ENCODE measurements at regions not wholly inside any gene's neighbourhood (a gene's known extent, or its start where the extent isn't known, plus 50 kb on each side); places are given as distances from the start of the nearest gene placed in this dataset.

DNA sequence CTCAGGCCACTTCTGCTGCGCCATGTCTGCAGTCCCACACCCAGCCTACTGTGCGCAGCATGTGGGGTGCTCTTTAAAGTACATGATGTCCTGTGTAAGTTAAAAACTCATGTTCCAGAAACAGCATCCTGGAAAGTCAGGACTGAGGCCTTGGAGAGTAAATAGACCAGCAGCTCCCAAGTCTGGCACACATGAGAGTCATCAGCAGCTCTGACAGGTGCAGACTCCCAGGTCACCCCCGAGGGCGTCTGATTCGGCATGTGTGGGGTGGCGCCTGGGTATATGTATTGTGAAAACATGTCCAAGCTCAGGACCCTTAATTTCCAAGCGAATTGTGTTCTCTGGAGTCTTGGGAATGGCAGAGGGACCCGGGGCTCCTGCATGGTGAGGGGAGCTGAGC is 120.1 kb upstream of the RUNX3 start:
- DNase-seq (ENCODE audit: low read depth): no peak
- TF ChIP-seq CTCF (IDR thresholded peaks at IDR 0.05; ENCODE audit: insufficient read depth, low read depth, low read length, missing control alignments): no peak
- no peak overlapping the region for H3K4me3 ChIP-seq (ENCODE audit: low read length)

GRCh38 chr1:25049190-25049589 is 119.1 kb upstream of the RUNX3 start:
- TF ChIP-seq CTCF (IDR thresholded peaks at IDR 0.05; ENCODE audit: insufficient read depth, low read depth, low read length, missing control alignments): no peak
- DNase-seq (ENCODE audit: low read depth): no peak
- H3K4me3 ChIP-seq (ENCODE audit: low read length): no peak overlapping the region

GRCh38 chr1:25048728-25049127 is 118.7 kb upstream of the RUNX3 start:
- no peak for TF ChIP-seq CTCF (IDR thresholded peaks at IDR 0.05; ENCODE audit: insufficient read depth, low read depth, low read length, missing control alignments)
- DNase-seq (ENCODE audit: low read depth): no peak
- H3K4me3 ChIP-seq (ENCODE audit: low read length): no peak overlapping the region

DNA sequence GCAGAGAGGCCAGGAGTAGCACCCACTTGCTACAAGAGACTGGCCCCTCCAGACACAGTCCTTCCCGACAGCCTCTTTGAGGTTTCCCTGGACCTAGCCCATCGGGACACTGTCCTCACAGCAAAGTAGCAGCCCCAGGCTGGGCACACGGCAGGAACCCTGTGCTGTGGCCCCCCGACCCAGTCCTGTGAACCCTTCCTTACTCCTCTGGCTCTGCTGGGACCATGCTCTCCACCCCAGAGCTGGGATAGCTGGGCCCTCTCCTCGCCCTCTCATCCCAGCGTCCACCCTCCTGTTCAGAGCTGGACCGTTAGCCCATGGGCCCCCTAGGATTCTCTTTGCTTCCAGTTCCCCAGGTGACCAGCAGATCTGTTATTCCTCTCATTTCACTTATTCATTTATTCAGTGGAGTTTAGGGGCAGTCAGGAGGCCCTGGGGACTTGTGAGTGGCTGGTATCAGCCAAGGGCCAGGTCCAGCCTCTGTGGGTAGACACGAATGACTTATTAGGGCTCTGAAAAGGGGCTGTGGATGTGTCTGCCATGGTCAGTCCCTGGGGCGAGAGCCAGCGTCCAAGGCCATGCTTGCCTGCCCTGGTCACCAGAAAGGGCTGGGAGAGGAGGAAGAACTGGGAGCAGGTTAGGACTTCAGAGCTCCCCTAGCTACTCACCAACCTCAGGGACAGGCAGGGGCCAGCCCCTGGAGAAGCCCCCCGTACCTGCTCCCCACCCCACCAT is 117.6 kb upstream of the RUNX3 start:
- DNase-seq (ENCODE audit: low read depth): no peak
- no peak for TF ChIP-seq CTCF (IDR thresholded peaks at IDR 0.05; ENCODE audit: insufficient read depth, low read depth, low read length, missing control alignments)

GRCh38 chr1:25046194-25046532 is 116.1 kb upstream of the RUNX3 start:
- TF ChIP-seq CTCF (IDR thresholded peaks at IDR 0.05; ENCODE audit: insufficient read depth, low read depth, low read length, missing control alignments): no peak
- DNase-seq (ENCODE audit: low read depth): no peak
- H3K4me3 ChIP-seq (ENCODE audit: low read length): no peak overlapping the region

More for the DNA sequence above, 117.6 kb upstream of the RUNX3 start:
- no peak overlapping the region for H3K4me3 ChIP-seq (ENCODE audit: low read length)

DNA sequence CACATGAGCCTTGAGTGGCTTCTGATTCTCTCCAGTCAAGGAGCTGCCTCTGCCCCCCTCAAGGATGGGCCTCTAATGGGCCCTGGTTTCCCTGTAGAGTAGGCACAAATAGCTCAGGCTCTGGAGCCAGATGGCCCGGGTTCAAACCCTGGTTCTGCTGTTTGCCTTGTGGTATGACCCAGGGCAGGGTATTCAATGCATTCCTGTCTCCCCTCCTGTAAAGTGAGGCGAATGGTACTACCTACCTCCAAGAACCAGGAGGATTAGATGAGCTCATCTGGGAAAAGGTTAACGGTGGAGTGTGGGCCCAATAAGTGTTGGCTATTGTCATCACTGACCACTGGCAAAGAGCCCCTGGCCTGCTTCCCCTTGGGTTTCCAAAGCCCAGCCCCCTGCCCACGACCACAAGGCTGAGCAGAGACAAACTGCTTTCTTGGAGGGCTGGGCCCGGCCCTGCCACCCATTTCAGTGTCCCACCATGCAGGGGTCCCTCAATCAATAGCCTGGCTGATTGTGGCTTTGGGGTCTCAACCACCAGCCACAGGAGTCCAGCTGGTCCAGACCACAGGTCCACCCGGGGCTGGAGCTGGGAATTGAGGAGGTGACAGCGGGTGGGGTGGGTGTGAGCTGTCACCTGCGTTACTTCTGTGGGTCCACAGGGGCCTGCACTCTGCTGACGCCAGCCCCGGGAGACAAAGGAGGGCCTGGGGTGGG is 115.6 kb upstream of the RUNX3 start:
- TF ChIP-seq CTCF (IDR thresholded peaks at IDR 0.05; ENCODE audit: insufficient read depth, low read depth, low read length, missing control alignments): no peak
- H3K4me3 ChIP-seq (ENCODE audit: low read length): no peak overlapping the region
- no peak for DNase-seq (ENCODE audit: low read depth)

GRCh38 chr1:25043228-25043580 is 113.1 kb upstream of the RUNX3 start:
- no peak for TF ChIP-seq CTCF (IDR thresholded peaks at IDR 0.05; ENCODE audit: insufficient read depth, low read depth, low read length, missing control alignments)
- no peak overlapping the region for H3K4me3 ChIP-seq (ENCODE audit: low read length)
- no peak for DNase-seq (ENCODE audit: low read depth)
